HCT116 (cell line): ENCODE measurements at regions not wholly inside any gene's neighbourhood (a gene's known extent, or its start where the extent isn't known, plus 50 kb on each side); places are given as distances from the start of the nearest gene placed in this dataset.

Experiments
- ATAC-seq: fragments of 200-7000 bp; cut with Tn5 transposase; 2 replicates; pipeline ENCODE4 v1.9.1; 2020; ENCODE audit warnings: mild to moderate bottlenecking, moderate library complexity
- BruUV-seq: library from RNA; stranded (reverse); fragments of 400-500 nt; replicated peaks from 2 replicates; lab custom pipeline; 2021; lab: Mats Ljungman, UMichigan
- CTCF ChIA-PET: fragments of 300-600 bp; sonication (Branson Sonifier 250); formaldehyde crosslinking; loops from one replicate; lab custom pipeline; 2021; ENCODE audit warnings: antibody characterized with exemption; lab: Charles Lee
- POLR2A ChIA-PET: fragments of 300-600, 350-600 bp; sonication (Branson Sonifier 250); formaldehyde crosslinking; loops from one replicate; lab custom pipeline; 2021; ENCODE audit warnings: antibody characterized with exemption; lab: Charles Lee
- RAD21 ChIA-PET, 2 experiments: fragments of 300-600 bp; sonication (Branson Sonifier 250); formaldehyde crosslinking; loops; one replicate each; lab custom pipeline; 2023; ENCODE audit warnings: low total read pairs in 2 of 2; ENCODE audit not compliant: uncharacterized antibody in 2 of 2, unreplicated experiment in 2 of 2, low non-redundant PET in 1 of 2; lab: Charles Lee
- DNase-seq: peaks from one replicate; pipeline ENCODE4 v3.0.0-alpha.2; 2010; ENCODE audit warnings: low read depth, low spot score
- H2AFZ ChIP-seq: fragments of 200-600 bp; shearing (Covaris generic), sonication (generic); 2 replicates; pipeline ENCODE4 v1.6.1; 2017; ENCODE audit warnings: low read depth, mixed run types, mixed read lengths, antibody characterized with exemption, low read length; ENCODE audit not compliant: poor library complexity, severe bottlenecking
- H3K27ac ChIP-seq: 2 replicates; pipeline ENCODE4 v1.5.1; 2012; ENCODE audit warnings: low read depth, low read length
- H3K27me3 ChIP-seq: fragments of 200-600 bp; sonication (generic); 2 replicates; pipeline ENCODE4 v1.6.1; 2016; ENCODE audit warnings: mixed run types, low read length, mixed read lengths; ENCODE audit not compliant: insufficient read depth
- H3K36me3 ChIP-seq, 2 experiments: fragments of 200-500 bp in 1 of 2; fragments of 200-600 bp in 1 of 2; sonication (Bioruptor generic) in 1 of 2; sonication (generic) in 1 of 2; 2 replicates each; pipeline versions ENCODE4 v1.5.1 to v1.6.1; 2014 to 2016; ENCODE audit warnings: low read length in 2 of 2, inconsistent platforms in 1 of 2, mixed read lengths in 1 of 2, mixed run types in 1 of 2; ENCODE audit not compliant: insufficient read depth in 2 of 2, control insufficient read depth in 1 of 2
- H3K4me1 ChIP-seq, 2 experiments: fragments of 200-600 bp in 1 of 2; sonication (generic) in 1 of 2; 2 replicates each; pipeline versions ENCODE4 v1.5.1 to v1.6.1; 2012 to 2017; ENCODE audit warnings: low read length in 2 of 2, inconsistent platforms in 1 of 2, mild to moderate bottlenecking in 1 of 2, mixed read lengths in 1 of 2, mixed run types in 1 of 2, moderate library complexity in 1 of 2; ENCODE audit not compliant: insufficient read depth in 2 of 2, control insufficient read depth in 1 of 2
- H3K4me2 ChIP-seq: fragments of 200-600 bp; sonication (generic); 2 replicates; pipeline ENCODE4 v1.6.1; 2017; ENCODE audit warnings: mixed run types, low read length, mixed read lengths
- H3K4me3 ChIP-seq, 2 experiments: fragments of 200-600 bp in 1 of 2; sonication (generic) in 1 of 2; replicated peaks in 1 of 2; 2 replicates each; pipeline ENCODE4 v1.5.1; 2011 to 2016; ENCODE audit warnings: low read length in 2 of 2, control low read depth in 1 of 2, low read depth in 1 of 2, mild to moderate bottlenecking in 1 of 2, mixed read lengths in 1 of 2, mixed run types in 1 of 2
- H3K79me2 ChIP-seq: fragments of 200-600 bp; sonication (generic); 2 replicates; pipeline ENCODE4 v1.6.1; 2017; ENCODE audit warnings: mild to moderate bottlenecking, mixed run types, low read length, moderate library complexity, mixed read lengths; ENCODE audit not compliant: insufficient read depth
- H3K9ac ChIP-seq: fragments of 200-600 bp; sonication (generic); 2 replicates; pipeline ENCODE4 v1.6.1; 2016; ENCODE audit warnings: low read length, mixed read lengths
- H3K9me2 ChIP-seq: fragments of 200-600 bp; sonication (generic), shearing (Covaris generic); 2 replicates; pipeline ENCODE4 v1.6.1; 2017; ENCODE audit warnings: mixed run types, mild to moderate bottlenecking, moderate library complexity; ENCODE audit not compliant: insufficient read depth
- H3K9me3 ChIP-seq, 2 experiments: fragments of 200-500 bp in 1 of 2; fragments of 200-600 bp in 1 of 2; sonication (Bioruptor generic) in 1 of 2; sonication (generic) in 1 of 2; 2 replicates each; pipeline ENCODE4 v1.6.1; 2014 to 2017; ENCODE audit warnings: low read length in 2 of 2, mixed read lengths in 2 of 2, inconsistent platforms in 1 of 2, low read depth in 1 of 2, mild to moderate bottlenecking in 1 of 2, mixed run types in 1 of 2, moderate library complexity in 1 of 2; ENCODE audit not compliant: control insufficient read depth in 1 of 2, insufficient read depth in 1 of 2
- H4K20me1 ChIP-seq: fragments of 200-600 bp; sonication (generic), shearing (Covaris generic); 2 replicates; pipeline ENCODE4 v1.6.1; 2017; ENCODE audit warnings: mixed run types, mild to moderate bottlenecking, moderate library complexity; ENCODE audit not compliant: insufficient read depth
- CBX3 ChIP-seq: IDR thresholded peaks from 2 replicates; pipeline ENCODE4 v1.6.1; 2012; ENCODE audit warnings: low read depth
- CEBPB ChIP-seq: IDR thresholded peaks from 2 replicates; pipeline ENCODE4 v1.6.1; 2012; ENCODE audit warnings: low read depth
- CTCF ChIP-seq, 3 experiments: fragments of 200-600 bp in 1 of 3; sonication (generic) in 1 of 3; IDR thresholded peaks in 2 of 3; conservative IDR thresholded peaks in 1 of 3; 2 replicates each; pipeline ENCODE4 v1.5.1; 2012 to 2017; ENCODE audit warnings: low read depth in 2 of 3, low read length in 2 of 3, antibody characterized with exemption in 1 of 3, borderline replicate concordance in 1 of 3, control low read depth in 1 of 3, mild to moderate bottlenecking in 1 of 3, mixed read lengths in 1 of 3, mixed run types in 1 of 3, moderate library complexity in 1 of 3; ENCODE audit not compliant: insufficient read depth in 1 of 3
- EZH2 ChIP-seq: fragments of 200-600 bp; sonication (generic); IDR thresholded peaks from 2 replicates; pipeline ENCODE4 v1.6.1; 2017; ENCODE audit warnings: antibody characterized with exemption, mixed run types
- EZH2phosphoT487 ChIP-seq: fragments of 200-600 bp; IDR thresholded peaks from 2 replicates; pipeline ENCODE4 v1.6.1; 2018; ENCODE audit warnings: antibody characterized with exemption, borderline replicate concordance
- FOSL1 ChIP-seq: IDR thresholded peaks from 2 replicates; pipeline ENCODE4 v1.6.1; 2012; ENCODE audit warnings: low read depth
- JUND ChIP-seq: IDR thresholded peaks from 2 replicates; pipeline ENCODE4 v1.6.1; 2012
- MAX ChIP-seq: IDR thresholded peaks from 2 replicates; pipeline ENCODE4 v1.6.1; 2012
- POLR2A ChIP-seq: IDR thresholded peaks from 2 replicates; pipeline ENCODE4 v1.7.0; 2011; ENCODE audit warnings: borderline replicate concordance; ENCODE audit not compliant: insufficient read depth, insufficient read length; ENCODE audit errors: extremely low read depth
- POLR2AphosphoS5 ChIP-seq: IDR thresholded peaks from 2 replicates; pipeline ENCODE4 v1.6.1; 2011; ENCODE audit warnings: mild to moderate bottlenecking, low read depth, low read length, moderate library complexity
- RAD21 ChIP-seq: IDR thresholded peaks from 2 replicates; pipeline ENCODE4 v1.6.1; 2012; ENCODE audit warnings: low read depth, mild to moderate bottlenecking
- SIN3A ChIP-seq: IDR thresholded peaks from 2 replicates; pipeline ENCODE4 v1.6.1; 2012; ENCODE audit warnings: low read depth
- SP1 ChIP-seq: IDR thresholded peaks from 2 replicates; pipeline ENCODE4 v1.6.1; 2012; ENCODE audit warnings: low read depth
- TCF7L2 ChIP-seq: IDR thresholded peaks from 2 replicates; pipeline ENCODE4 v1.7.0; 2011; ENCODE audit warnings: borderline replicate concordance, inconsistent platforms; ENCODE audit not compliant: insufficient read depth, insufficient read length; ENCODE audit errors: extremely low read depth
- YY1 ChIP-seq: IDR thresholded peaks from 2 replicates; pipeline ENCODE4 v1.6.1; 2011; ENCODE audit warnings: low read length, low read depth, moderate library complexity, mild to moderate bottlenecking; ENCODE audit not compliant: insufficient replicate concordance; ENCODE audit errors: extremely low read depth
- ZFX ChIP-seq: fragments of 450-650 bp; IDR thresholded peaks from 2 replicates; pipeline ENCODE4 v1.6.1; 2017
- ZNF274 ChIP-seq: fragments of 200-500 bp; sonication (Bioruptor generic); IDR thresholded peaks from 2 replicates; pipeline ENCODE4 v1.6.1; 2014; ENCODE audit warnings: mild to moderate bottlenecking, low read depth, low read length, inconsistent platforms
- intact Hi-C: fragments of 100-400 bp; cut with micrococcal nuclease; formaldehyde crosslinking; loops from 2 replicates; pipeline ENCODE4 v1.10.0; 2022
- TF ChIP-seq, protein P1 (sequence below): IDR thresholded peaks from 2 replicates; pipeline ENCODE4 v1.6.1; 2012; ENCODE audit warnings: low read depth
- TF ChIP-seq, protein P2 (sequence below): IDR thresholded peaks from 2 replicates; pipeline ENCODE4 v1.6.1; 2012

GRCh38 chr13:80787604-80788003 is 446.7 kb upstream of the SPRY2 start:
- intact Hi-C loops = no loop called here
- Histone ChIP-seq H3K36me3 (no peaks in the 10 kb centered on the region), H3K9me2 (no peaks in the 10 kb centered on the region), H2AFZ (no peak overlapping the region), H3K4me3 (no peak overlapping the region), H3K27me3 (no peaks in the 10 kb centered on the region), H4K20me1 (no peaks in the 10 kb centered on the region), H3K27ac (no peak overlapping the region), H3K4me1 (no peaks in the 10 kb centered on the region), H3K9ac (no peak overlapping the region), H3K79me2 (no peaks in the 10 kb centered on the region), H3K4me2 (no peak overlapping the region), H3K9me3 (no peaks in the 10 kb centered on the region)
- ChIA-PET RAD21 (no interaction called here), POLR2A (no interaction called here), CTCF (no interaction called here)
- DNase-seq (no peak), ATAC-seq (no peak)
- no TSS peak for BruUV-seq
- TF ChIP-seq EZH2phosphoT487 = no peak
- TF ChIP-seq ZFX = no peak
- TF ChIP-seq CBX3 = no peak
- no peak for TF ChIP-seq YY1
- no peak for TF ChIP-seq ZNF274
- no peak for TF ChIP-seq CTCF (IDR thresholded peaks at IDR 0.05 in 2 of 3, conservative IDR thresholded peaks at IDR 0.05 in 1 of 3; ENCODE audit: borderline replicate concordance in 1 of 3, insufficient read depth in 1 of 3, low read depth in 2 of 3, low read length in 2 of 3)
- no peak for TF ChIP-seq FOSL1
- TF ChIP-seq, protein P1, sequence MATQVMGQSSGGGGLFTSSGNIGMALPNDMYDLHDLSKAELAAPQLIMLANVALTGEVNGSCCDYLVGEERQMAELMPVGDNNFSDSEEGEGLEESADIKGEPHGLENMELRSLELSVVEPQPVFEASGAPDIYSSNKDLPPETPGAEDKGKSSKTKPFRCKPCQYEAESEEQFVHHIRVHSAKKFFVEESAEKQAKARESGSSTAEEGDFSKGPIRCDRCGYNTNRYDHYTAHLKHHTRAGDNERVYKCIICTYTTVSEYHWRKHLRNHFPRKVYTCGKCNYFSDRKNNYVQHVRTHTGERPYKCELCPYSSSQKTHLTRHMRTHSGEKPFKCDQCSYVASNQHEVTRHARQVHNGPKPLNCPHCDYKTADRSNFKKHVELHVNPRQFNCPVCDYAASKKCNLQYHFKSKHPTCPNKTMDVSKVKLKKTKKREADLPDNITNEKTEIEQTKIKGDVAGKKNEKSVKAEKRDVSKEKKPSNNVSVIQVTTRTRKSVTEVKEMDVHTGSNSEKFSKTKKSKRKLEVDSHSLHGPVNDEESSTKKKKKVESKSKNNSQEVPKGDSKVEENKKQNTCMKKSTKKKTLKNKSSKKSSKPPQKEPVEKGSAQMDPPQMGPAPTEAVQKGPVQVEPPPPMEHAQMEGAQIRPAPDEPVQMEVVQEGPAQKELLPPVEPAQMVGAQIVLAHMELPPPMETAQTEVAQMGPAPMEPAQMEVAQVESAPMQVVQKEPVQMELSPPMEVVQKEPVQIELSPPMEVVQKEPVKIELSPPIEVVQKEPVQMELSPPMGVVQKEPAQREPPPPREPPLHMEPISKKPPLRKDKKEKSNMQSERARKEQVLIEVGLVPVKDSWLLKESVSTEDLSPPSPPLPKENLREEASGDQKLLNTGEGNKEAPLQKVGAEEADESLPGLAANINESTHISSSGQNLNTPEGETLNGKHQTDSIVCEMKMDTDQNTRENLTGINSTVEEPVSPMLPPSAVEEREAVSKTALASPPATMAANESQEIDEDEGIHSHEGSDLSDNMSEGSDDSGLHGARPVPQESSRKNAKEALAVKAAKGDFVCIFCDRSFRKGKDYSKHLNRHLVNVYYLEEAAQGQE = no peak
- TF ChIP-seq CEBPB = no peak
- TF ChIP-seq POLR2A = no peak
- TF ChIP-seq SP1 = no peak
- TF ChIP-seq MAX = no peak
- TF ChIP-seq, protein P2, sequence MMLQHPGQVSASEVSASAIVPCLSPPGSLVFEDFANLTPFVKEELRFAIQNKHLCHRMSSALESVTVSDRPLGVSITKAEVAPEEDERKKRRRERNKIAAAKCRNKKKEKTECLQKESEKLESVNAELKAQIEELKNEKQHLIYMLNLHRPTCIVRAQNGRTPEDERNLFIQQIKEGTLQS = no peak
- no peak for TF ChIP-seq EZH2
- no peak for TF ChIP-seq JUND
- TF ChIP-seq POLR2AphosphoS5 = no peak
- no peak for TF ChIP-seq SIN3A
- no peak for TF ChIP-seq TCF7L2
- TF ChIP-seq RAD21 = no peak
